ENCODE measurements at regions not wholly inside any gene's neighbourhood (a gene's known extent, or its start where the extent isn't known, plus 50 kb on each side); places are given as distances from the start of the nearest gene placed in this dataset.
"Not testable (repeated sequence)": the region's sequence is repeated elsewhere in the genome, so short reads cannot be mapped to it uniquely, and the experiment has no call there.

GRCh38 chr1:53396573-53397268, 62.5 kb upstream of the DMRTB1 start:
- DNase-seq = no peak
- intact Hi-C loops (cut with DNase I, micrococcal nuclease) = no loop called here
- no peak for ATAC-seq

GRCh38 chr1:53398091-53398490, 61.1 kb upstream of the DMRTB1 start:
- ATAC-seq = no peak
- intact Hi-C loops (cut with DNase I, micrococcal nuclease) = no loop called here
- DNase-seq = no peak

- ATAC-seq (no peak), DNase-seq (no peak)
- intact Hi-C loops (cut with DNase I, micrococcal nuclease) = no loop called here
Observed at GRCh38 chr1:53398576-53399365, 60.4 kb upstream of the DMRTB1 start.

- DNase-seq; ATAC-seq; intact Hi-C loops (cut with DNase I, micrococcal nuclease): not testable (repeated sequence)
Observed at GRCh38 chr1:53399370-53400133, 59.6 kb upstream of the DMRTB1 start.

GRCh38 chr1:53400761-53401674, 58.2 kb upstream of the DMRTB1 start:
- ATAC-seq (no peak), DNase-seq (no peak)
- intact Hi-C loops (cut with DNase I, micrococcal nuclease) = no loop called here

GRCh38 chr1:53401813-53402745, 57.1 kb upstream of the DMRTB1 start:
- DNase-seq = no peak
- ATAC-seq = no peak
- intact Hi-C loops (cut with DNase I, micrococcal nuclease) = no loop called here

- no peak for ATAC-seq
- DNase-seq = no peak
- intact Hi-C loops (cut with DNase I, micrococcal nuclease) = no loop called here
Observed at GRCh38 chr1:53402891-53403655, 56.1 kb upstream of the DMRTB1 start.

GRCh38 chr1:53405737-53406136, 53.5 kb upstream of the DMRTB1 start:
- ATAC-seq (no peak), DNase-seq (no peak)
- intact Hi-C loops (cut with DNase I, micrococcal nuclease) = no loop called here

- ATAC-seq = no peak
Observed at GRCh38 chr1:53406551-53407235, 52.5 kb upstream of the DMRTB1 start.

GRCh38 chr1:53408013-53408754, 51.0 kb upstream of the DMRTB1 start:
- intact Hi-C loops (cut with DNase I, micrococcal nuclease) = no loop called here
- no peak for DNase-seq
- ATAC-seq = no peak

More at GRCh38 chr1:53406551-53407235, 52.5 kb upstream of the DMRTB1 start:
- intact Hi-C loops (cut with DNase I, micrococcal nuclease) = no loop called here
- no peak for DNase-seq

- intact Hi-C loops (cut with DNase I, micrococcal nuclease) = no loop called here
- no peak for DNase-seq
- no peak for ATAC-seq
Observed at GRCh38 chr1:53408755-53409129, 50.5 kb upstream of the DMRTB1 start.

- no peak for ATAC-seq
- no peak for DNase-seq
- intact Hi-C loops (cut with DNase I, micrococcal nuclease) = no loop called here
Observed at GRCh38 chr1:53409233-53409632, 50.0 kb upstream of the DMRTB1 start.
